Stimulated activated CD4-positive, alpha-beta T cell treated with anti-CD3 and anti-CD28 coated beads, Interleukin-4, amount 100 ng/mL, for 48 hours (primary cell): ENCODE measurements at regions not wholly inside any gene's neighbourhood (a gene's known extent, or its start where the extent isn't known, plus 50 kb on each side); places are given as distances from the start of the nearest gene placed in this dataset.

Source experiments
- DNase-seq, 2 donors: peaks; one replicate each; pipeline ENCODE4 v3.0.0-alpha.2; 2020; ENCODE audit warnings: low read depth in 2 of 2

DNA sequence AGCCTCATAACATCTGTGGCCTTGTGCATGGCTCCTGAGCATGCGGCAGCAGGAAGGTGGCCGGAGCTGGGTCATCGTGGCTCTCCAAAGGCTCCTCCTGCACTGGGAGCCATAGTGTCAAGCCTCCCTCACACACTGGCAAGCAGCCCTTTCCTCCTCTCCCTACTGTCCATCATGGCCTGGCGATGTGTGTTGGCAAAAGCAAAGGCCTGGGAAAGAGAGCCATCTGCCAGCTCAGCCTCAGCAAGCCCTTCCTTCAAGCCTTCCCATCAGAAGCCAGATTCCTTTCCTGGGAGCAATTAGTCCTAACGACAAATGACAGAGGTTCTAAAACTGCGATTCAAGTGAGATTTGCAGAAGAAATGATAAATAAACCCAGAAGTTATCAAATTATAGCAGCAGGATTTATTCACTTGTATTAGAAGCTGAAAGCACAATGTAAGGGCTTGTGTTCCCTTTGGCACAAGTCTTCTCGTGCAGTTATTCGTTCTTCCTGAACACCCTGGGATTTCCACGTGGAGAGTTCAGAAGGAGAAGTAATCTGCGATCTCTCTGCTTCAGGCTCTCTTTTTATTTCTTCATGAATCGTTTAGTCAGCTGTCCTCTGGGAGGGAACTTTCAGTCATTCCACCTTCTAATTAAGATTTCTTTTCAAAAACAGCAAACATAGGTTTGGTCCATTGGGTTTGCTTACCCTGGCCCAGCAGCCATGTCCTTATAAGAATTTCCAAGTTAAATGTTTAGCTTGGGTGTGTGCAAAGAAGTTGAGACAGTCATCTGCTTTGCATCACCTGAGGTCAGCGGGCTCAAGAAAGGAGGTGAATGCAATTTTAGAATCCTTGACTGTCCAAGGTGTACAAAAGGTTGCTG is 110.3 kb upstream of the TMC3 start:
- DNase-seq = no peak

DNA sequence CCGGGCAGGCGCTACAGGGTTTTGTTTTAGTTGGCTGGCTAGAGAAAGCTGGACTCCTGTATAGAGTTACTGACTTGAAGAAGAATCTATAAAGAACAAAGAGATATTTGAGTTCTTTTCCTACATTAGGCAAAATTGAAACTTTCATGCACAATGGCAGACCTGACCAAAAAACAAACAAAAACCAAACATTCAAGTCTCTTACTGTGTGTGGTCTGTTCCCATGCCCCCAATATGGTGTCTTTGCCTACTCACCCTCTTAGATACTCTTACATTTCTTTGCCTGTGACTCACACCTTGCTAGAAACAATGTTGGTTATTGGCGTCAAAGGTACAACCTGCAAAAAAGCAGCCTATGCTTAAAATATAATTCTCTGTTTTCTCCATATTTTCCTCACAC is 109.5 kb upstream of the TMC3 start:
- no peak for DNase-seq

DNA sequence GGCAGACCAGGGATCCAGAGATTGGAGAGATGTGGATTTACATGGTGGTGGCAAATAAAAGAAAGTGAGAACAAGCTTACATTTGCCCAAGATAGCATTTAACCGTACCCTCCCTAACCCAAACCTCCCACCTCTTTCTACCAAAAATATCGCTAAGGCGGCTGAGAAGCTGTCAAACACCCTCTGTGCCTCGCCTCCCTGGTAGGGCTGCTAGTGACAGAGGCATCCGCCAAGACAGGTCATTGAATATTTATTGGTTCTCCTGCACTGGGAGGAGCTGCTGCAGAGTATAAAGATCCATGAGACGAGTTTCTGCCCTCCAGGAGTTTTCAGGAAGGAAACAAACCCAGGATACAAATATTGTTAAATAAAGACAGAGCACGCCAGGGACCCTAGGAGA is 107.3 kb upstream of the TMC3 start:
- no peak for DNase-seq

DNA sequence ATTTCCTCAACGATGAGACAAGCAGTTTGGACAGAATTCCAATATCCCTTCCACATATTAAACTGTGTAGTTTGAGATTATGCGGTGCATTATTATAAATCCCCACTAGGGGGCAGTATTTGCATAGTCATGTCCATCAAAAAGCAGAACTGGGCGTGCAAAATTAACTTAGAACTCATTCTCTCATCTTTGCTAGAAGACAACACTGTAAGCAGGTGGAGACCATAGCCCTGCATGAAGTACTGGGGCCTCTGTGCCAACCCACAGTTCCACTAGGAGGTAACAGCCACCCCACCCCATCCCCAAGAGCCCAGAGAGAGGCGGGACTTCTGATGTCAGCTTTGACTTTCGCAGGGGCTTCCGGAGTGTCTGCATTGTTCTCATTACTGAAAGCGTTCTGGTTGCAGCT is 106.6 kb upstream of the TMC3 start:
- no peak for DNase-seq

DNA sequence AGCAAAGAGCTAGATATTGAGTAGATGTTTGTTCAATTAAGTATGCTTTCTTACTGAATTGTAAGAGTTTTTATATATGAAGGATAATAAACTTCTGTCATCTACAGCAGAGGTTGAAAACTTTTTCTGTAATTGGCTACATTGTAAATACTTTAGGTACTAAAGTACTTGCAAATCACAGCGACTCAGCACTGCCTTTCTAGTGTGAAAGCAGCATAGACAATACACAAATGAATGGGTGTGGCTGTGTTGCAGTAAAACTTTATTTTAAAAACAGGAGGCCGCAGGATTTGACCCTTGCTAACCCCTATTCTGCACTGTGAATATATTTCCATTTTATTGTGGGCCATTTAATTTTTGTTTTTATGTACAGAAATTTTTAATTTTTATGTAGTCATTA is 104.3 kb upstream of the TMC3 start:
- no peak for DNase-seq

DNA sequence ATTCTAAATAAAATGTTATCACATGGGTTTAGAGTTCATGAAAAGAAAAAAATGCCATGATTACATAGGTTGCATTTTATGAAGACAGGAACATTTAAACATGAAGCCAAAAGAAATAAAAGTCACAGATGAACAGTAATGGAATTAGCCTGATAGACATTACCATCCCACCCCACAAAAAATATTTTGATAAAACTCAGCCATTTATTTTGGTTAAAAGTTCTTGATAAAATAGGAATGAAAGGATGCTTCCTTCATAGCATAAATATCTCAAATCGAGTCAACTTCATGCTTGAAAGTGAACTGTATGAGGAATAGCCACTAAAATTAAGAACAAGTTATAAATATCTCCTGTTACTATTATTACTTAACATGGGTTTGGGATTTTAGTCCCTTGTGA is 101.9 kb upstream of the TMC3 start:
- no peak for DNase-seq

DNA sequence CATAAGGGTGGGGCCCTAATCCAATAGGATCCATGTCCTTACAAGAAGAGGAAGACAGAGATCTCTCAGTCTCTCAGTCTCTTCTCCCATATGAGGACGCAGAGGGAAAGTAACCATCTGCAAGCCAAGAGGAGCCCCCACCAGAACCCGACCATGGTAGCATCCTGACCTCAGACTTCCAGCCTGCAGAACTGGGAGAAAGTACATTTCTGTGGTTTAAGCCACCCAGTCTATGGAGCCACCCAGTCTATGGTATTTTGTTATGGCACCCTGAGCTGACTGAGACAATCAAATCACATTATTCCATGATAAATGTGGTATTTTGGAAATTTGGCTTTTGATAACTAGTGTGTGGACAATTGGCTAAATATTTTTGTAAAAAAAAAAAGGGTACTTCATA is 101.5 kb upstream of the TMC3 start:
- no peak for DNase-seq

DNA sequence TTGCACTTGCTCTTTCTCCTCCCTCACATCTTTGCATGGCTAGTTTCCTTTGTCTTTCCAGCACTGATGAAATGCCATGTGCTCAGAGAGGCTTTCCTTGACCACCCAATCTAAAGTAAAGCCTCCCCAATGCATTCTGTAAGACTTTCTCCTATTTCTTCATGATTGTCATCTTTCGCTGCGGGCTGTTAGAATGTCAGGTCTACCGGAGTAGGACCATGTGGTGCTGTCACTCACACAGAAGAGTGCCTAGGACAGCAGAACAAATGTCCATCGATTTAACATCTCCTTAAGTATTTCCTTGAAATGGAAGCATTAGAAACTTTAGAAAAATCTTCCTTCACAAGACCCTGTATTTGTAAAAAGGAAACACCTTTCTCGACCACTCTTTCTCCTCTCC is 99.9 kb upstream of the TMC3 start:
- DNase-seq = no peak

DNA sequence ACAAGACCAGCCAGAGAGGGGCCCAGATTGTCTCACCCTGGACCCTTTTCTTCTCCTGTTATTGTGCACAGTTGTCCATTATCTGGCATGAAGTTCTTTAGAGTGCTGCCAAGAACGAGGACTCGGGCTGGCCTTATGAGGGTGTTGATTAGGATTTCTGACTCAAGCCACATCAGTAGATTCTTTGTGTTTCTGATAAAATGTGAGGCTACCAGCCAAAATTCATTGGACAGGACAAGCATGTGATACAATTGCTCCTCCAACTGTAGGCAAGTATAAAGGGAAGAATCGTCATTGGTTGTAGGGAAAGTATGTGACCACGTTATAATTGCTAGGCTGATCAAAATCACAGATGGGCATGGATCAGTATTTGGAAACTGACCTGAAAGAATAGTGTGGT is 99.2 kb upstream of the TMC3 start:
- no peak for DNase-seq

DNA sequence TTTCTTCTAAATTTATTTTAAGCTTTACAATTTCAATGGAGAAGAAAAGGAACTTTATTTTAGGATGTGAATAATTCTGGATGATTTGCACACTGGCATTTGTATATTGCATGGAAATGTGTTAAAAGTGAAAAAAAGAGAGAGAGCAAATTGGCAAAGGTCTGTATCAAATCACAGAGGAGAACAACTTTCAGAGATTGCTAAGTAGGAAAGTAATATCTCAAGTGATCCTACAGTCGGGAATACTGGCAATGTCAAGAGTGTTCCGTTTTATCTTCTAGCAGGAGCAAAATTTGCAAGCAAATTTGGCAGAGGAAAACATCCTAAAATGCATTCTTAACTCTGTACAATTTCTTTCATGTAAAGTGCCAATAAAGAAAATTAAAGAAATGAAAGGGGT is 97.1 kb upstream of the TMC3 start:
- no peak for DNase-seq

DNA sequence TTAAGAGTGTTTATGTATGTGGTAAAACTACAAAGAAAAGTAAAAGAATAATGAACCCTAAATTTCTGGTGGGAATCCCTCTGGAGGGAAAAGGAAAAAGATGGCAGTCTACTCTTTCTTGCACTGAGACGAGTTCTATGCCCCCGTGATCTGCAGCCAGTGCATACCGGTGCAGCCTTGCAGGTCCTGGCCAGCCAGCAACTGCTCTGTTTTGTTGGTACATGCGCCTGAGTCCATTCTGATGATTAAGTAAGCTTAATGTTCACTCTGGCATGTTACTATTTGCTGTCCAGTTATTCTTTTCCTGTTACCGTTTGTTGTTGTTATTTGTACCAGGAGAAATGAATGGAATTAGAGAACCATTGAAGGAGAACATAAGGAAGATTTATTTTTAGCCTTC is 95.1 kb upstream of the TMC3 start:
- no peak for DNase-seq

DNA sequence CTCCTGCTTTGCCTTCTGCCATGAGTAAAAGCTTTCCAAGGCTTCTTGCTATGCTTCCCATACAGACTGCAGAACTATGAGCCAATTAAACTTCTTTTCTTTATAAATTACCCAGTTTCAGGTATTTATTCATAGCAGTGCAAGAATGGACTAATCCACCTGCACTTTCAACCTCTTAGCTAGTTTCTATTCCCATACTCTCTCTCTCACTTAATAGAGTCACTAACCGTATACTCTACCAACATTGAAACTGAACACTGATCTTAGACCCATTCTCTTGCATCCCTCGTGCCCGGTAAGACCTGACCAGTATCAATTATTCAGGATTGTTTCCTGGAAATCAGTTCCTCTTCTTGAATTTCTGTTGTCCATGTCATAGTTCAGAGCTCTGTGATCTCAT is 92.7 kb upstream of the TMC3 start:
- no peak for DNase-seq

DNA sequence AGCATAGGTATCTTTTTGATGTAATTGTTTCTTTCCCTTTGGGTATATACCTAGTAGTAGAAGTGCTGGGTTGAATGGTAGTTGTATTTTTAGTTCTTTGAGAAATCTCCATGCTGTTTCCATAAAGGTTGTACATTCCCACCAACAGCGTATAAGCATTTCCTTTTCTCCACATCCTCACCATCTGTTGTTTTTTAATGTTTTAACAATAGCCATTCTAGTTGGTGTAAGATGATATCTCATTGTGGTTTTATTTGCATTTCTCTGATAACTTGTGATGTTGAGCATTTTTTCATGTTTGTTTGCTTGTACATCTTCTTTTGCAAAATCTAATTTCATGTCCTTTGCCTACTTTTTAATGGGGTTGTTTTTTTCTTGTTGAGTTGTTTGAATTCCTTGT is 80.0 kb upstream of the TMC3 start:
- DNase-seq = no peak

DNA sequence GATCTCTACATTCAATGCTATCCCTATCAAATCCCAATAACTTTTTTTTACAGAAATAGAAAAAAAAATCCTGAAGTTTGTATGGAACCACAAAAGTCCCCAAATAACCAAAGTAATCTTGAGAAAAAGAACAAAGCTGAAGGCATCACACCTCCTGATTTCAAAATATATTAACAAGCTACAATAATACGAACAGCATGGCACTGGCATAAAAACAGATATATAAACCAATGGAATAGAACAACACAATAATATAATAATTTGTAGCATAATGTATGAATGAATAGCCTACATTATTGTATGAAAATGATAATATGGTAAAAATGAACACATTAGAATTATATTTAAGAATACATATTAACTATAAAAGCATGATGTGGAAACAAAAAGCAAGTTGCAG is 76.7 kb upstream of the TMC3 start:
- DNase-seq = no peak

DNA sequence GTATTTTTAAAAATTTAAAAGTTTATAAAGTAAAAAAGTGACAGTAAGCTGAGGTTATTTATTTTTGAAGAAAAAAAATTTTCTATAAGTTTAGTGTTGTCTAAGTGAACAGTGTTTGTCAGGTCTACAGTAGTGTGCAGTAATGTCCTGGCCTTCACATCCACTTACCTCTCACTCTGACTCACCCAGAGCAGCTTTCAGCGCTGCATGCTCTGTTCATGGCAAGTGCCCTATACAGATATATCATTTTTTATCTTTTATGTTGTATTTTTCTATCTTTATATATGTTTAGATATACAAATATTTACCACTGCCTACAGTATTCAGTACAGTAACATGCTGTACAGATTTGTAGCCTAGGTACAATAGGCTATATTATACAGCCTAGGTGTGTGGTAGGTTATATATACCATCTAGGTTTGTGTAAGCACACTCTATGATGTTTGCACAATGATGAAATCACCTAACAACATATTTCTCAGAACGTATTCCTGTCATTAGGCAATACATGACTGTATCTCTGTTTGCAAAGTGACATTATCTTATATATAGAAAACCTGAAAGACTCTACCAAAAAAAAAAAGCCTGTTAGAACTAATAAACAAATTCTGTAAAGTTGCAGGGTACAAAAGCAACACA is 75.9 kb upstream of the TMC3 start:
- DNase-seq = no peak

DNA sequence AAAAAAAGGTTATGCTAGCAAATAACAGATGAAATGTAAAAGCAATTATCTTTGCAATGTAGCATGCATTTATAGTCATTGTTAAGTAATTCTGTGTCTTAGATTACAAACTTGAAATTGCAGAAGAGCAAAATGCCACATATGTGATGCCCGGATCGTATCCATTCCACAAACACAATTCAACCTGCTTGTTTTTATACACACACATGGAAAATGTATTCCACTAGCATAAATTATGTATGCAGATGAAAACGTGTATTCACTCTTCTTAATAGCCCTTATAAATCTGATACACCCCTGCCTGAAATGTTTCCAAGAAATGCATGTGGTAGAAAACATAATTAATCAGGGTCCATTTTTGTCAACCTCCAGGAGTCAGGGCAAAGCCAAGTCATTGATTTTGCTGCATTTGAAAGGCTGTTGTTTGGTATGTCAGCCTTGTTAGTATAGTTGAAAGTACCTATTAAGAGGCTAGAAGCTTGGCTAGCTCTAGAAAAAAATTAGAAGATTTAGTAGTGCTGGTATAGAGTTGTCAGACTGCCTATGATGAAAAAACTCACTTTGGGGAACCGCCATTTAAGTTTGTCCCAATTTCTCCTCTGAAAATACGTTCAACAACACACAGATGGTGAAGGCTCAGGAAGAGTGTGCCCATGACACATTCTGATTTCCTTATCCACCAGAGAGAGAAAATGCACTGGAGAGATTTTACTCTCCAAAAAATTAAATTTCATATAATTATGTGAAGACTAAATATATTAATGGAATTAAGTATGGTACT is 69.2 kb upstream of the TMC3 start:
- no peak for DNase-seq

DNA sequence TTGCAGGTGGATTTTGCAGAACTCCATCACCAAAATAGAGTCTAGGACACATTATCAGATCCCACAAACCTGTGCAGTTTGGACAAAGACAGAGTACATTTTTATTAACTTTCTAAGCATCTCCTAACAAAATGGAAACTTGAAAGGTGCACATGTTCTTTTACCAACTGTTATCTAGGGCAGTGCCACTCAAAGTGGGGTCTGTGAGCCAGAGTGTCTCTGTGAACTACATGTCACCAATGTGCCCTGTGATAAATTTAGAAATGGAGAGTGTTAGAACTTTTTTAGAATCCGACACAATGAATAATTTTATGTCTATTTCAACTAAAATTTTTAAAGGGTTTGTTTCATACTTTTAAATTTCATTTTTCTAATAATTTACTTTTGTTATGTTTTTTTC is 68.4 kb upstream of the TMC3 start:
- no peak for DNase-seq

DNA sequence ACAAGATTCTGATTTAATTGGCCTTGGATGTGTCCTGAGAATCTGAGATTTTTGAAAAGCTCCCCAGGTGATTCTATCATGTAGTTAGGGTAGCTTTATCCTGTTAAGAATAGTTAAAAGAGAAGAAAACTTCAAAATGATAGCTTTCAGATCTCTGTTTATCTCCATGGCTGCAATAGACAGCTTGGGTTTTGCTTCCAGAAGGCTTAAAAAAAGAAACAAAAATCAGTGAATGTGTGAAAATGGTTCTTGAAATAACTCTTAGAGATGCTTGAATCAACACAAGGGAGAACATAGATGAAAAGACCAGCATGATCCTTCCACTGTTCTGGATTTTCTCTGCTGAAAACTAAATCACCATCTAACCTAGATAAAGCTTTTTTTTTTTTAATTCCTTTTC is 60.8 kb upstream of the TMC3 start:
- no peak for DNase-seq

DNA sequence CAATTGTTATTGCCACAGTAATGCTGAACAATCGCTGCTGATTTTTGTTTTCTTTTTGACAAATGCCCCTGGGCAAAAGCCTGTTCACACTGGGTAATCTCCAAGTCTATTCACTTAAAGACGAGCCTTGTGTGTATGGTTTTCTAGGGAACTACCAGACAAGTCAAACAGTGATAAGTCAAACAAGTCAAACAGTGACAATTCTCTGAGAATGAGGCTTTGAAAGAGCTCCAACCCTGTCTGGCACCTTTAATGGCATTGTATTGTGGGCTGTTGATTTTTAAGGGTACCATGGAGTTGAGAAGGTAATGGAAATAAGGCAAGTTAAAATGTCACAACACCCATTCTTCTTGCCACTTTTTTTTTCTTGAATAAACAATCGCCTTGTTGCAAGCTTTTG is 59.4 kb upstream of the TMC3 start:
- no peak for DNase-seq

DNA sequence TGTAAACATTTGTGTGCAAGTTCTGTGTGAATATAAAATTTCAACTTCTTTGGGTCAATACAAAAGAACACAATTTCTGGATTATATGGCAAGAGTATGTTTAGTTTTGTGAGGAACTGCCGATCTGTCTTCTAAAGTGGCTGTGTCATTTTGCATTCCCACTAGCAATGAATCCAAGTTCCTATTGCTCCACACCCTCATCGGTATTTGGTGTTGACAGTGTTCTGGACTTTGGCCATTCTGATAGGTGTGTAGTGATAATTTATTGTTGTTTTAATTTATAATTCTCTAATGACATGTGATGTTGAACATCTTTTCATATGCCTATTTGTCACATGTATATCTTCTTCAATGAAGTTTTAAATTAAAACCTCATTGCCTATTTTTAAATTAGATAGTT is 58.2 kb upstream of the TMC3 start:
- no peak for DNase-seq

DNA sequence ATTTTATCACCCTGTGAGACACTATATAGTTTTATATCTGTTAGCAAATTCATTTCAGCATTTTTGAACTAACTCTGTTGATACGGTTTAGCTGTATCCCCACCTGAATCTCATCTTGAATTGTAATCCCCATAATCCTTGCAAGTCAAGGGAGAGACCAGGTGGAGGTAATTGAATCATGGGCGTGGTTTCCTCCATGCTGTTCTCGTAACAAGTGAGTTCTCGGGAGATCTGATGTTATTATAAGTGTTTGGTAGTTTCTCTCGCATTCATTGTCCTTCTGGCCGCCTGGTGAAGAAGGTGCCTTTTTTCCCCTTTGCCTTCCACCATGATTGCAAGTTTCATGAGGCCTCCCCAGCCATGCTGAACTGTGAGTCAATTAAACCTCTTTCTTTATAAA is 53.2 kb upstream of the TMC3 start:
- no peak for DNase-seq

DNA sequence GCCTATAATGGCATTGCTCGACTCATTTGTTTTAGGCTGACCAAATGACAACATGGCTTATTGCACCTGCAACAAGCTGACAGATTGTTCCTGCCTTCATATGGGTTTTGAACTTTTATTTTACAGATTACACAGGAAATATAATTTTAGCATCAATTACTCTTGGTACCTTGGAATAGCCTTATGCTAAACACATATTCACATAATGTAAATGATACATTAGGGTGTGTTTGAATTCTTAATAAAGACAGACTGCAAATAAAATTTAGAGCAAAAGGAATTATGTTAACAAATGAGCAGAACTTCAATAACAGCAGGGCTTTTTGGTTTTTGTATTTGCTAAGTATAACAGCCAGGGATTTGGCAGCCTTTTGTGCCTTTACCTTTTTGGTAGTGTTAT is 51.9 kb upstream of the TMC3 start:
- DNase-seq = no peak
